Panc1 (cell line): ENCODE measurements at regions not wholly inside any gene's neighbourhood (a gene's known extent, or its start where the extent isn't known, plus 50 kb on each side); places are given as distances from the start of the nearest gene placed in this dataset.

Experiments
- CTCF ChIP-seq: fragments of 450-650 bp; IDR thresholded peaks from 2 replicates; pipeline ENCODE4 v1.5.1; 2017; ENCODE audit warnings: mild to moderate bottlenecking
- POLR2AphosphoS5 ChIP-seq: IDR thresholded peaks from 2 replicates; pipeline ENCODE4 v1.6.1; 2012; ENCODE audit warnings: mild to moderate bottlenecking, low read depth, low read length, moderate library complexity
- TF ChIP-seq, protein P1 (sequence below), 2 experiments: IDR thresholded peaks; 2 replicates each; pipeline ENCODE4 v1.6.1; 2011 to 2012; ENCODE audit warnings: low read depth in 2 of 2, control low read depth in 1 of 2, low read length in 1 of 2, mild to moderate bottlenecking in 1 of 2, moderate library complexity in 1 of 2; ENCODE audit not compliant: insufficient read depth in 1 of 2

DNA sequence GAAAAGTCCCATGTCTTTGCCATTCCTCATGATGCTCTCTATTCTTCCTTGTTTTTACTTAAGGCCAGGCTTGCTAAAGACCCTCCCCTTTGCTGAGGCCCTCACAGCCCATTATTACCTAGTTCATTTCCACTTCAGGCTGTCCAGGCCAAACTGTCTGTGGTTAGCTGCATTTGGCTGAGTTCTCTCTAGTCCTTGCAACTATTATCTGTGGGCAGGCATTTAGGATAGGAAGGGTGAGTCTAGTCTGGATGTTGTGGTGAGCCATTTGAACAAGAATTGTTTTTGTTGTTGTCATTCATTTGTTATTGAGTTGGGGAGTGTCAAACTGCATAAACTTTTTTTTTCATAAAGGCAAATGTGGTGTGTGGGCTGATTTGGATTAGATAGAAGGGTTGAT, 182.4 kb downstream of the CD109 start:
- no peak for TF ChIP-seq POLR2AphosphoS5
- TF ChIP-seq CTCF = no peak
- TF ChIP-seq, protein P1, sequence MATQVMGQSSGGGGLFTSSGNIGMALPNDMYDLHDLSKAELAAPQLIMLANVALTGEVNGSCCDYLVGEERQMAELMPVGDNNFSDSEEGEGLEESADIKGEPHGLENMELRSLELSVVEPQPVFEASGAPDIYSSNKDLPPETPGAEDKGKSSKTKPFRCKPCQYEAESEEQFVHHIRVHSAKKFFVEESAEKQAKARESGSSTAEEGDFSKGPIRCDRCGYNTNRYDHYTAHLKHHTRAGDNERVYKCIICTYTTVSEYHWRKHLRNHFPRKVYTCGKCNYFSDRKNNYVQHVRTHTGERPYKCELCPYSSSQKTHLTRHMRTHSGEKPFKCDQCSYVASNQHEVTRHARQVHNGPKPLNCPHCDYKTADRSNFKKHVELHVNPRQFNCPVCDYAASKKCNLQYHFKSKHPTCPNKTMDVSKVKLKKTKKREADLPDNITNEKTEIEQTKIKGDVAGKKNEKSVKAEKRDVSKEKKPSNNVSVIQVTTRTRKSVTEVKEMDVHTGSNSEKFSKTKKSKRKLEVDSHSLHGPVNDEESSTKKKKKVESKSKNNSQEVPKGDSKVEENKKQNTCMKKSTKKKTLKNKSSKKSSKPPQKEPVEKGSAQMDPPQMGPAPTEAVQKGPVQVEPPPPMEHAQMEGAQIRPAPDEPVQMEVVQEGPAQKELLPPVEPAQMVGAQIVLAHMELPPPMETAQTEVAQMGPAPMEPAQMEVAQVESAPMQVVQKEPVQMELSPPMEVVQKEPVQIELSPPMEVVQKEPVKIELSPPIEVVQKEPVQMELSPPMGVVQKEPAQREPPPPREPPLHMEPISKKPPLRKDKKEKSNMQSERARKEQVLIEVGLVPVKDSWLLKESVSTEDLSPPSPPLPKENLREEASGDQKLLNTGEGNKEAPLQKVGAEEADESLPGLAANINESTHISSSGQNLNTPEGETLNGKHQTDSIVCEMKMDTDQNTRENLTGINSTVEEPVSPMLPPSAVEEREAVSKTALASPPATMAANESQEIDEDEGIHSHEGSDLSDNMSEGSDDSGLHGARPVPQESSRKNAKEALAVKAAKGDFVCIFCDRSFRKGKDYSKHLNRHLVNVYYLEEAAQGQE (IDR thresholded peaks at IDR 0.05; ENCODE audit: insufficient read depth in 1 of 2, low read depth in 2 of 2, low read length in 1 of 2) = no peak
